ENCODE measurements at regions not wholly inside any gene's neighbourhood (a gene's known extent, or its start where the extent isn't known, plus 50 kb on each side); places are given as distances from the start of the nearest gene placed in this dataset.

DNA sequence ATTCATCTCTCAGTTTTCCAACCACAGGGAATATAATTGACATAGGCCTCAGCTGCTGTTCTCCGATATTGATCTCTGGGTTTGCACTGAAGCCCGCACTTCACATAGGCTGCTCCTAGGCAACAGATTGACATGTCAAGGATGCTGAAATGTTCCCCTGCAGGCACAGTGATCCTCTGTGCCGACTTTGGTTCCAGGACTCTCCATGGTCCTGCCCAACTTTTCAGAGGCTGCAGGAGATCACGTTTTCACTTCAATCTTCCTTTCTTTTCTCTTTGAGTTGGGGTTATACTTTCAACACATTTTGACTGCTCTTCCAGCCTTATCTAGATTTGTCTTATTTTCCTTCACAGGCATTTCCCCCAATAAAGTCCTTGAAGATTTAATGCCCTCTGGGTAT is 1361.0 kb downstream of the DSC3 start:
- TF ChIP-seq, protein P1, sequence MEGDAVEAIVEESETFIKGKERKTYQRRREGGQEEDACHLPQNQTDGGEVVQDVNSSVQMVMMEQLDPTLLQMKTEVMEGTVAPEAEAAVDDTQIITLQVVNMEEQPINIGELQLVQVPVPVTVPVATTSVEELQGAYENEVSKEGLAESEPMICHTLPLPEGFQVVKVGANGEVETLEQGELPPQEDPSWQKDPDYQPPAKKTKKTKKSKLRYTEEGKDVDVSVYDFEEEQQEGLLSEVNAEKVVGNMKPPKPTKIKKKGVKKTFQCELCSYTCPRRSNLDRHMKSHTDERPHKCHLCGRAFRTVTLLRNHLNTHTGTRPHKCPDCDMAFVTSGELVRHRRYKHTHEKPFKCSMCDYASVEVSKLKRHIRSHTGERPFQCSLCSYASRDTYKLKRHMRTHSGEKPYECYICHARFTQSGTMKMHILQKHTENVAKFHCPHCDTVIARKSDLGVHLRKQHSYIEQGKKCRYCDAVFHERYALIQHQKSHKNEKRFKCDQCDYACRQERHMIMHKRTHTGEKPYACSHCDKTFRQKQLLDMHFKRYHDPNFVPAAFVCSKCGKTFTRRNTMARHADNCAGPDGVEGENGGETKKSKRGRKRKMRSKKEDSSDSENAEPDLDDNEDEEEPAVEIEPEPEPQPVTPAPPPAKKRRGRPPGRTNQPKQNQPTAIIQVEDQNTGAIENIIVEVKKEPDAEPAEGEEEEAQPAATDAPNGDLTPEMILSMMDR (IDR thresholded peaks at IDR 0.05): no peak
- no peak for TF ChIP-seq POLR2A (IDR thresholded peaks at IDR 0.05)
